ENCODE measurements at regions not wholly inside any gene's neighbourhood (a gene's known extent, or its start where the extent isn't known, plus 50 kb on each side); places are given as distances from the start of the nearest gene placed in this dataset.
"Not testable (repeated sequence)": the region's sequence is repeated elsewhere in the genome, so short reads cannot be mapped to it uniquely, and the experiment has no call there.

- Histone ChIP-seq H3K9me3 (replicated peaks; ENCODE audit: insufficient read depth, low read length) (no peaks in the 10 kb centered on the region), H3K9ac (ENCODE audit: low read length) (no peak overlapping the region), H3K27ac (ENCODE audit: low read length) (no peak overlapping the region), H3K27me3 (replicated peaks; ENCODE audit: insufficient read depth, low read length) (no peaks in the 10 kb centered on the region), H3K4me3 (ENCODE audit: low read length) (no peak overlapping the region), H3K79me2 (ENCODE audit: low read length) (no peaks in the 10 kb centered on the region), H4K20me1 (ENCODE audit: insufficient read depth, low read length) (no peaks in the 10 kb centered on the region), H2AFZ (ENCODE audit: low read length) (no peak overlapping the region), H3K9me2 (replicated peaks; ENCODE audit: insufficient read depth, low read length) (no peaks in the 10 kb centered on the region), H3K4me1 (ENCODE audit: low read length) (no peaks in the 10 kb centered on the region), H3K4me2 (ENCODE audit: low read depth, low read length) (no peak overlapping the region), H3K36me3 (replicated peaks; ENCODE audit: insufficient read depth, low read length) (no peaks in the 10 kb centered on the region), H3F3A (ENCODE audit: insufficient read depth, low read length) (no peaks in the 10 kb centered on the region)
- DNase-seq, result no peak
- TF ChIP-seq, protein P1, sequence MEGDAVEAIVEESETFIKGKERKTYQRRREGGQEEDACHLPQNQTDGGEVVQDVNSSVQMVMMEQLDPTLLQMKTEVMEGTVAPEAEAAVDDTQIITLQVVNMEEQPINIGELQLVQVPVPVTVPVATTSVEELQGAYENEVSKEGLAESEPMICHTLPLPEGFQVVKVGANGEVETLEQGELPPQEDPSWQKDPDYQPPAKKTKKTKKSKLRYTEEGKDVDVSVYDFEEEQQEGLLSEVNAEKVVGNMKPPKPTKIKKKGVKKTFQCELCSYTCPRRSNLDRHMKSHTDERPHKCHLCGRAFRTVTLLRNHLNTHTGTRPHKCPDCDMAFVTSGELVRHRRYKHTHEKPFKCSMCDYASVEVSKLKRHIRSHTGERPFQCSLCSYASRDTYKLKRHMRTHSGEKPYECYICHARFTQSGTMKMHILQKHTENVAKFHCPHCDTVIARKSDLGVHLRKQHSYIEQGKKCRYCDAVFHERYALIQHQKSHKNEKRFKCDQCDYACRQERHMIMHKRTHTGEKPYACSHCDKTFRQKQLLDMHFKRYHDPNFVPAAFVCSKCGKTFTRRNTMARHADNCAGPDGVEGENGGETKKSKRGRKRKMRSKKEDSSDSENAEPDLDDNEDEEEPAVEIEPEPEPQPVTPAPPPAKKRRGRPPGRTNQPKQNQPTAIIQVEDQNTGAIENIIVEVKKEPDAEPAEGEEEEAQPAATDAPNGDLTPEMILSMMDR (IDR thresholded peaks at IDR 0.05; ENCODE audit: low read length), result no peak
- no peak for TF ChIP-seq EZH2 (optimal IDR thresholded peaks at IDR 0.05; ENCODE audit: low read depth, low read length)
- TF ChIP-seq EZH2phosphoT487 (IDR thresholded peaks at IDR 0.05; ENCODE audit: low read length), result no peak
Observed at GRCh38 chr4:62510228-62510627, 1310.1 kb downstream of the ADGRL3 start.

DNA sequence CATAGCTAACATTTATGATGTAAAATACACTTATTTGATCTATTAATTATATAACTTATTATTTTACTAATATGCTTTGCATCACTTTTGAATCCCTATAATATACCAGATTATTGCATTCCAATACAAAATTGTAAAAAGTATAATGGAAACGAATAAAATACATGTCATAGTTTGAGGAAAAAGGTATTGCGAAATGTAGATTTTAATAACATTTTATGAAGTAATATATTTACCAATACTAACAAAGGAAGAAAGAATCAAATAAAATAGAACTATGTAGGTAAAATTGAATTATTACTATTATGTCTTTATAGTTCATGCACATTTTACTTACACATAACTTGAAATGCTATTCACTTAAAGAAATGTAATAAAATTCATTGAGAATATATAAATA, 1300.2 kb downstream of the ADGRL3 start:
- no peak overlapping the region for H2AFZ ChIP-seq (ENCODE audit: low read length)
- H3K9me3 ChIP-seq (replicated peaks; ENCODE audit: insufficient read depth, low read length), result no peaks in the 10 kb centered on the region
- no peaks in the 10 kb centered on the region for H3F3A ChIP-seq (ENCODE audit: insufficient read depth, low read length)
- no peaks in the 10 kb centered on the region for H3K27me3 ChIP-seq (replicated peaks; ENCODE audit: insufficient read depth, low read length)
- TF ChIP-seq EZH2 (optimal IDR thresholded peaks at IDR 0.05; ENCODE audit: low read depth, low read length), result no peak
- no peak for TF ChIP-seq EZH2phosphoT487 (IDR thresholded peaks at IDR 0.05; ENCODE audit: low read length)
- TF ChIP-seq, protein P1 (IDR thresholded peaks at IDR 0.05; ENCODE audit: low read length), result no peak
- H3K4me3 ChIP-seq (ENCODE audit: low read length), result no peak overlapping the region
- no peak overlapping the region for H3K4me2 ChIP-seq (ENCODE audit: low read depth, low read length)
- no peak overlapping the region for H3K27ac ChIP-seq (ENCODE audit: low read length)
- no peaks in the 10 kb centered on the region for H3K9me2 ChIP-seq (replicated peaks; ENCODE audit: insufficient read depth, low read length)
- no peak for DNase-seq
- H3K9ac ChIP-seq (ENCODE audit: low read length), result no peak overlapping the region
- no peaks in the 10 kb centered on the region for H3K36me3 ChIP-seq (replicated peaks; ENCODE audit: insufficient read depth, low read length)
- H4K20me1 ChIP-seq (ENCODE audit: insufficient read depth, low read length), result no peaks in the 10 kb centered on the region
- no peaks in the 10 kb centered on the region for H3K79me2 ChIP-seq (ENCODE audit: low read length)
- no peaks in the 10 kb centered on the region for H3K4me1 ChIP-seq (ENCODE audit: low read length)

DNA sequence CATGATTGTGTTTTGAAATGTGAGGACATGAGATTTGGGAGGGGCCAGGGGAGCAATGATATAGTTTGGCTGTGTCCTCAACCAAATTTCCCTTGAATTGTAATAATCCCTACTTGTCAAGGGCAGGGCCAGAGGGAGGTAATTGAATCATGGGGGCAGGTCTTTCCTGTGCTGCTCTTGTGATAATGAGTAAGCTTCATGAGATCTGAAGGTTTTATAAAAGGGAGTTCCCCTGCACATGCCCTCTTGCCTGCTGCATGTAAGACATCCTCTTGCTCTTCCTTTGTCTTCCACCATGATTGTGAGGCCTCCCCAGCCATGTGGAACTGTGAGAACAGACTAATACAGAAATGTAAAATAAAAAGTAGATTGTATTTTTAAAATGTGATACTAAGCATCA, 1294.9 kb downstream of the ADGRL3 start:
- Histone ChIP-seq H4K20me1 (ENCODE audit: insufficient read depth, low read length) (no peaks in the 10 kb centered on the region), H3K36me3 (replicated peaks; ENCODE audit: insufficient read depth, low read length) (no peaks in the 10 kb centered on the region), H3K9ac (ENCODE audit: low read length) (no peak overlapping the region), H3K9me2 (replicated peaks; ENCODE audit: insufficient read depth, low read length) (no peaks in the 10 kb centered on the region), H3K4me2 (ENCODE audit: low read depth, low read length) (no peak overlapping the region), H2AFZ (ENCODE audit: low read length) (no peak overlapping the region), H3K27ac (ENCODE audit: low read length) (no peak overlapping the region), H3K9me3 (replicated peaks; ENCODE audit: insufficient read depth, low read length) (no peaks in the 10 kb centered on the region), H3K4me3 (ENCODE audit: low read length) (no peak overlapping the region), H3K27me3 (replicated peaks; ENCODE audit: insufficient read depth, low read length) (no peaks in the 10 kb centered on the region), H3K79me2 (ENCODE audit: low read length) (no peaks in the 10 kb centered on the region), H3K4me1 (ENCODE audit: low read length) (no peaks in the 10 kb centered on the region), H3F3A (ENCODE audit: insufficient read depth, low read length) (no peaks in the 10 kb centered on the region)
- TF ChIP-seq EZH2 (optimal IDR thresholded peaks at IDR 0.05; ENCODE audit: low read depth, low read length), result no peak
- no peak for TF ChIP-seq EZH2phosphoT487 (IDR thresholded peaks at IDR 0.05; ENCODE audit: low read length)
- TF ChIP-seq, protein P1 (IDR thresholded peaks at IDR 0.05; ENCODE audit: low read length), result no peak
- no peak for DNase-seq

- not testable (repeated sequence) for H3K9me3 ChIP-seq (replicated peaks; ENCODE audit: insufficient read depth, low read length); H3K79me2 ChIP-seq (ENCODE audit: low read length); DNase-seq; H3K4me3 ChIP-seq (ENCODE audit: low read length); H2AFZ ChIP-seq (ENCODE audit: low read length); H3F3A ChIP-seq (ENCODE audit: insufficient read depth, low read length); H3K27me3 ChIP-seq (replicated peaks; ENCODE audit: insufficient read depth, low read length); H3K36me3 ChIP-seq (replicated peaks; ENCODE audit: insufficient read depth, low read length); H3K27ac ChIP-seq (ENCODE audit: low read length); H3K4me1 ChIP-seq (ENCODE audit: low read length); H4K20me1 ChIP-seq (ENCODE audit: insufficient read depth, low read length); H3K9me2 ChIP-seq (replicated peaks; ENCODE audit: insufficient read depth, low read length); H3K9ac ChIP-seq (ENCODE audit: low read length); H3K4me2 ChIP-seq (ENCODE audit: low read depth, low read length)
Observed at GRCh38 chr4:62491756-62492155, 1291.6 kb downstream of the ADGRL3 start.
